HL-60 (cell line): ENCODE measurements at regions not wholly inside any gene's neighbourhood (a gene's known extent, or its start where the extent isn't known, plus 50 kb on each side); places are given as distances from the start of the nearest gene placed in this dataset.

Source experiments
- DNase-seq, 2 experiments: peaks; one replicate each; pipeline ENCODE4 v3.0.0-alpha.2; 2010 to 2020; ENCODE audit warnings: low read depth in 1 of 2, low spot score in 1 of 2
- H3K27ac ChIP-seq: fragments of 250-450 bp; sonication (Bioruptor Pico); replicated peaks from 2 replicates; pipeline ENCODE4 v1.5.1; 2020; ENCODE audit warnings: mild to moderate bottlenecking, moderate library complexity
- H3K27me3 ChIP-seq: fragments of 250-450 bp; sonication (Bioruptor Pico); 2 replicates; pipeline ENCODE4 v1.5.1; 2021; ENCODE audit warnings: mild to moderate bottlenecking, moderate library complexity; ENCODE audit not compliant: insufficient read depth, poor library complexity, severe bottlenecking
- H3K4me3 ChIP-seq: replicated peaks from 2 replicates; pipeline ENCODE4 v1.5.1; 2011; ENCODE audit warnings: mild to moderate bottlenecking, control low read depth, low read length; ENCODE audit not compliant: insufficient read depth
- CTCF ChIP-seq: IDR thresholded peaks from one replicate; pipeline ENCODE4 v1.5.1; 2011; ENCODE audit warnings: low read length, control low read depth, inconsistent platforms; ENCODE audit not compliant: insufficient read depth
- GABPA ChIP-seq: IDR thresholded peaks from 2 replicates; pipeline ENCODE4 v1.6.1; 2012; ENCODE audit warnings: low read depth
- POLR2AphosphoS5 ChIP-seq: IDR thresholded peaks from 2 replicates; pipeline ENCODE4 v1.6.1; 2012; ENCODE audit warnings: low read depth
- REST ChIP-seq: IDR thresholded peaks from 2 replicates; pipeline ENCODE4 v1.6.1; 2012; ENCODE audit warnings: low read depth; ENCODE audit not compliant: insufficient replicate concordance
- SPI1 ChIP-seq: IDR thresholded peaks from 2 replicates; pipeline ENCODE4 v1.6.1; 2012; ENCODE audit warnings: low read depth, mild to moderate bottlenecking, borderline replicate concordance

GRCh38 chr15:35691173-35691761 is 145.3 kb upstream of the DPH6 start:
- TF ChIP-seq CTCF, result no peak
- no peak for TF ChIP-seq POLR2AphosphoS5
- TF ChIP-seq REST, result no peak
- TF ChIP-seq SPI1, result no peak
- no peak for TF ChIP-seq GABPA
- H3K27ac ChIP-seq, result no peak overlapping the region
- DNase-seq, result no peak
- no peak overlapping the region for H3K4me3 ChIP-seq
- H3K27me3 ChIP-seq, result no peaks in the 10 kb centered on the region

- no peak for DNase-seq
- TF ChIP-seq GABPA, result no peak
- TF ChIP-seq CTCF, result no peak
- TF ChIP-seq POLR2AphosphoS5, result no peak
- no peak for TF ChIP-seq SPI1
- TF ChIP-seq REST, result no peak
- no peaks in the 10 kb centered on the region for H3K27me3 ChIP-seq
- H3K4me3 ChIP-seq, result no peak overlapping the region
- no peak overlapping the region for H3K27ac ChIP-seq
These were observed 146.2 kb upstream of the DPH6 start for GRCh38 chr15:35691891-35692867.

- H3K27ac ChIP-seq, result no peak overlapping the region
- H3K27me3 ChIP-seq, result no peaks in the 10 kb centered on the region
- H3K4me3 ChIP-seq, result no peak overlapping the region
- TF ChIP-seq CTCF, result no peak
- TF ChIP-seq GABPA, result no peak
- no peak for TF ChIP-seq POLR2AphosphoS5
- no peak for TF ChIP-seq REST
- no peak for TF ChIP-seq SPI1
- no peak for DNase-seq
These were observed 147.3 kb upstream of the DPH6 start for GRCh38 chr15:35693286-35693685.
